Hepatocyte (in vitro differentiated cells): ENCODE measurements at regions not wholly inside any gene's neighbourhood (a gene's known extent, or its start where the extent isn't known, plus 50 kb on each side); places are given as distances from the start of the nearest gene placed in this dataset.

ENCODE experiments used
- CTCF ChIP-seq: fragments of 200-600 bp; sonication (generic); IDR thresholded peaks from 2 replicates; pipeline ENCODE4 v1.5.1; 2016; ENCODE audit warnings: antibody characterized with exemption, mild to moderate bottlenecking; ENCODE audit not compliant: poor library complexity
- EZH2 ChIP-seq: fragments of 200-600 bp; sonication (generic); IDR thresholded peaks from 2 replicates; pipeline ENCODE4 v1.6.1; 2016; ENCODE audit warnings: antibody characterized with exemption, mild to moderate bottlenecking, borderline replicate concordance
- EZH2phosphoT487 ChIP-seq: fragments of 200-600 bp; sonication (generic); IDR thresholded peaks from one replicate; pipeline ENCODE4 v1.6.1; 2018; ENCODE audit warnings: antibody characterized with exemption, mild to moderate bottlenecking, low read depth, moderate library complexity; ENCODE audit not compliant: unreplicated experiment, severe bottlenecking

GRCh38 chr5:2921176-2921575 is 169.7 kb upstream of the IRX2 start:
- no peak for TF ChIP-seq CTCF
- no peak for TF ChIP-seq EZH2phosphoT487
- no peak for TF ChIP-seq EZH2
